ENCODE measurements at regions not wholly inside any gene's neighbourhood (a gene's known extent, or its start where the extent isn't known, plus 50 kb on each side); places are given as distances from the start of the nearest gene placed in this dataset.

GRCh38 chr10:71024490-71024889 lies 136.1 kb upstream of the PCBD1 start:
- H3K27me3 Mint-ChIP-seq, result peaks cover 7% of the 10 kb centered on the region
- no peaks in the 10 kb centered on the region for H3K4me1 Mint-ChIP-seq (ENCODE audit: low read depth)
- no peaks in the 10 kb centered on the region for H3K36me3 Mint-ChIP-seq (ENCODE audit: insufficient read depth)

GRCh38 chr10:71025535-71025934 lies 137.2 kb upstream of the PCBD1 start:
- no peak overlapping the region for H3K27ac Mint-ChIP-seq
- no peak overlapping the region for H3K4me3 Mint-ChIP-seq (ENCODE audit: low read depth)
- peaks cover 7% of the 10 kb centered on the region for H3K27me3 Mint-ChIP-seq
- H3K4me1 Mint-ChIP-seq (ENCODE audit: low read depth), result no peaks in the 10 kb centered on the region
- H3K36me3 Mint-ChIP-seq (ENCODE audit: insufficient read depth), result no peaks in the 10 kb centered on the region
- TF ChIP-seq, protein P1, sequence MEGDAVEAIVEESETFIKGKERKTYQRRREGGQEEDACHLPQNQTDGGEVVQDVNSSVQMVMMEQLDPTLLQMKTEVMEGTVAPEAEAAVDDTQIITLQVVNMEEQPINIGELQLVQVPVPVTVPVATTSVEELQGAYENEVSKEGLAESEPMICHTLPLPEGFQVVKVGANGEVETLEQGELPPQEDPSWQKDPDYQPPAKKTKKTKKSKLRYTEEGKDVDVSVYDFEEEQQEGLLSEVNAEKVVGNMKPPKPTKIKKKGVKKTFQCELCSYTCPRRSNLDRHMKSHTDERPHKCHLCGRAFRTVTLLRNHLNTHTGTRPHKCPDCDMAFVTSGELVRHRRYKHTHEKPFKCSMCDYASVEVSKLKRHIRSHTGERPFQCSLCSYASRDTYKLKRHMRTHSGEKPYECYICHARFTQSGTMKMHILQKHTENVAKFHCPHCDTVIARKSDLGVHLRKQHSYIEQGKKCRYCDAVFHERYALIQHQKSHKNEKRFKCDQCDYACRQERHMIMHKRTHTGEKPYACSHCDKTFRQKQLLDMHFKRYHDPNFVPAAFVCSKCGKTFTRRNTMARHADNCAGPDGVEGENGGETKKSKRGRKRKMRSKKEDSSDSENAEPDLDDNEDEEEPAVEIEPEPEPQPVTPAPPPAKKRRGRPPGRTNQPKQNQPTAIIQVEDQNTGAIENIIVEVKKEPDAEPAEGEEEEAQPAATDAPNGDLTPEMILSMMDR (IDR thresholded peaks at IDR 0.05; ENCODE audit: unreplicated experiment), result no peak
- no peak for DNase-seq (ENCODE audit: low spot score, unreplicated experiment)
- H3K9me3 Mint-ChIP-seq (ENCODE audit: low read depth), result peaks cover 4% of the 10 kb centered on the region

More at GRCh38 chr10:71024490-71024889, 136.1 kb upstream of the PCBD1 start:
- TF ChIP-seq, protein P1 (IDR thresholded peaks at IDR 0.05; ENCODE audit: unreplicated experiment), result no peak
- H3K27ac Mint-ChIP-seq, result no peak overlapping the region
- no peak for DNase-seq (ENCODE audit: low spot score, unreplicated experiment)
- H3K9me3 Mint-ChIP-seq (ENCODE audit: low read depth), result peaks cover 4% of the 10 kb centered on the region
- H3K4me3 Mint-ChIP-seq (ENCODE audit: low read depth), result no peak overlapping the region

DNA sequence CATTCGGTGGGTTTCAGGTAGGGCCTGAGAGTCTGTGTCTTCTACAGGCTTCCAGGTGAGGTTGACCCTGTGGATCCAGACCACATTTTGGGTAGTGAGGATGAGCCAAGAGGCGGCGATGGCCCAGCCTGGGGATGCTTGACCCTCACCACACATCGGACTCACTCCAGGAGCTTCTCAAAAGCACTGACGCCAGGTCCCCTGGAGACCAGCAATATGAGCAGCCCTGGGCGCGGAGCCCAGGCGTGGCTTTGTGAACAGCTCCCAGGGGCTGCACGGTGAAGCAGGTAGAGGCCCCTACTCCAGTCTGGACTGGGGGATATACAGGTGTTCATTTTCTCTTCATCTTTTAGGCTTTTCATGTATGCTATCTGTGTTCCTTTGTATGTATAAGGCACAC lies 139.7 kb upstream of the PCBD1 start:
- Mint-ChIP-seq H3K27ac (no peak overlapping the region), H3K4me1 (ENCODE audit: low read depth) (no peaks in the 10 kb centered on the region), H3K9me3 (ENCODE audit: low read depth) (no peaks in the 10 kb centered on the region), H3K36me3 (ENCODE audit: insufficient read depth) (no peaks in the 10 kb centered on the region), H3K4me3 (ENCODE audit: low read depth) (no peak overlapping the region), H3K27me3 (peaks cover 26% of the 10 kb centered on the region)
- TF ChIP-seq, protein P1 (IDR thresholded peaks at IDR 0.05; ENCODE audit: unreplicated experiment), result no peak
- no peak for DNase-seq (ENCODE audit: low spot score, unreplicated experiment)

GRCh38 chr10:71029411-71029892 lies 141.1 kb upstream of the PCBD1 start:
- Mint-ChIP-seq H3K27ac (no peak overlapping the region), H3K36me3 (ENCODE audit: insufficient read depth) (no peaks in the 10 kb centered on the region)

DNA sequence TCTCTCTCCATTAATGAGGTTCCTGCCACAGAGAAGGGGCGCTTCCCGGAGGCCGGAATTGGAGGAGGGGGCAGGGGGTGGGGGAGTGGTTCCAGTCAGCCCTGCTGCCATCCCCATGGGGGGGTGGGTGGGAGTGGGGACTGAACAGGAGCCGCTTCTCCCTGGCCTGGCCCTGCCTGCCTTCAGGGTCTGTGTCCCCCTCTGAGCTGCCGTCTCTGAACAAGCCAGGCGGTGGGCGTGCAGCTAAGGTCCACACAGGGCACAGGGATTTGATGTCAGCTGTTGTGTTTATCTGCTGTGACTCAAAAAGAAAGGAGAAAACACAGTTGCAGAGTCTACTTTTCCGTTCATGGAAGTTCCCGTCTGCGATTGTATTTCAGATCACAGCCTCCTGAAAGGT lies 141.5 kb upstream of the PCBD1 start:
- DNase-seq (ENCODE audit: low spot score, unreplicated experiment), result no peak
- Mint-ChIP-seq H3K9me3 (ENCODE audit: low read depth) (no peaks in the 10 kb centered on the region), H3K27me3 (peaks cover 26% of the 10 kb centered on the region), H3K27ac (no peak overlapping the region), H3K36me3 (ENCODE audit: insufficient read depth) (no peaks in the 10 kb centered on the region), H3K4me1 (ENCODE audit: low read depth) (no peaks in the 10 kb centered on the region), H3K4me3 (ENCODE audit: low read depth) (no peak overlapping the region)
- TF ChIP-seq, protein P1 (IDR thresholded peaks at IDR 0.05; ENCODE audit: unreplicated experiment), result no peak

More at GRCh38 chr10:71029411-71029892, 141.1 kb upstream of the PCBD1 start:
- Mint-ChIP-seq H3K27me3 (peaks cover 26% of the 10 kb centered on the region), H3K4me3 (ENCODE audit: low read depth) (no peak overlapping the region), H3K9me3 (ENCODE audit: low read depth) (no peaks in the 10 kb centered on the region), H3K4me1 (ENCODE audit: low read depth) (no peaks in the 10 kb centered on the region)
- DNase-seq (ENCODE audit: low spot score, unreplicated experiment), result no peak
- TF ChIP-seq, protein P1 (IDR thresholded peaks at IDR 0.05; ENCODE audit: unreplicated experiment), result no peak
